ENCODE measurements at regions not wholly inside any gene's neighbourhood (a gene's known extent, or its start where the extent isn't known, plus 50 kb on each side); places are given as distances from the start of the nearest gene placed in this dataset.

DNA sequence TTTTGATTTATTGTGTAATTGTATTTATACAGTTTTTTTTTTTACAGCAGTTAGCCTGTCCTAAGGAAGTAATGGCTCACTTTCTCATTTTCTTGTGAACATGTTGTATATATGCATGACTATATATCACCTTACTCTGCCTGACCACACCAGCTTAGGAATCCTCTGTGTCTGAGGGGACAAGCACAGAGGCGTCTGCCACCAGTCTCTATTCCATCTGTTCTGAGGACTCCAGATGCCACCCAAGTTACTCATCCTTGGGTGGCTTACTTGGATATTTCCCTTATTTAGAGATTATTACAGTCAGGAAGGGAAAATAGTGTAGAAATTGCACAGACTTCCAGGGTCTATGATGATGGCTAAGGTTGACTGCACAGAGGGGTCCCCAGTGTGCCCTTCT, 256.3 kb upstream of the C9orf72 start:
- TF ChIP-seq, protein P1, sequence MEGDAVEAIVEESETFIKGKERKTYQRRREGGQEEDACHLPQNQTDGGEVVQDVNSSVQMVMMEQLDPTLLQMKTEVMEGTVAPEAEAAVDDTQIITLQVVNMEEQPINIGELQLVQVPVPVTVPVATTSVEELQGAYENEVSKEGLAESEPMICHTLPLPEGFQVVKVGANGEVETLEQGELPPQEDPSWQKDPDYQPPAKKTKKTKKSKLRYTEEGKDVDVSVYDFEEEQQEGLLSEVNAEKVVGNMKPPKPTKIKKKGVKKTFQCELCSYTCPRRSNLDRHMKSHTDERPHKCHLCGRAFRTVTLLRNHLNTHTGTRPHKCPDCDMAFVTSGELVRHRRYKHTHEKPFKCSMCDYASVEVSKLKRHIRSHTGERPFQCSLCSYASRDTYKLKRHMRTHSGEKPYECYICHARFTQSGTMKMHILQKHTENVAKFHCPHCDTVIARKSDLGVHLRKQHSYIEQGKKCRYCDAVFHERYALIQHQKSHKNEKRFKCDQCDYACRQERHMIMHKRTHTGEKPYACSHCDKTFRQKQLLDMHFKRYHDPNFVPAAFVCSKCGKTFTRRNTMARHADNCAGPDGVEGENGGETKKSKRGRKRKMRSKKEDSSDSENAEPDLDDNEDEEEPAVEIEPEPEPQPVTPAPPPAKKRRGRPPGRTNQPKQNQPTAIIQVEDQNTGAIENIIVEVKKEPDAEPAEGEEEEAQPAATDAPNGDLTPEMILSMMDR (conservative IDR thresholded peaks at IDR 0.05; ENCODE audit: low read length): no peak
- TF ChIP-seq EZH2phosphoT487 (IDR thresholded peaks at IDR 0.05; ENCODE audit: borderline replicate concordance): no peak

All from Loucy (cell line).